ENCODE measurements at regions not wholly inside any gene's neighbourhood (a gene's known extent, or its start where the extent isn't known, plus 50 kb on each side); places are given as distances from the start of the nearest gene placed in this dataset.

DNA sequence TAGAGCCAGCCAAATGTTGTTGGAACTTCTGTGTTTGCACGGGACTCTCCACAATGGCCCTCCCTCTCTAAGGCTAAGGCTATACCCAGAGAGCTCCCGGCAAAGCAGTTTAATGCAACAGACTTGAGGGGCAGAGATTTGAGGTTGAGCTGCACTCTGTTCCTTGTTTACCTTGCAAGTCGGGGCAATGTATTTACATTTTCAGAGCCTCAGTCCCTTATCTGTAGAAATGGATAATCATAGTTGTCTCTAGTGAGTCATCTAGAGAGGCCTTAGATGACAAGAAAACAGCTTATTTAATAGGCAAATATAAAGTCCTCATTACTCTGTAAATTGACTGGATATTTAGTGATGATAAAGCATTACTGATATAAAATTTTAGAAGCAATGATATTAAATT lies 917.7 kb downstream of the MCTP2 start:
- TF ChIP-seq, protein P1, sequence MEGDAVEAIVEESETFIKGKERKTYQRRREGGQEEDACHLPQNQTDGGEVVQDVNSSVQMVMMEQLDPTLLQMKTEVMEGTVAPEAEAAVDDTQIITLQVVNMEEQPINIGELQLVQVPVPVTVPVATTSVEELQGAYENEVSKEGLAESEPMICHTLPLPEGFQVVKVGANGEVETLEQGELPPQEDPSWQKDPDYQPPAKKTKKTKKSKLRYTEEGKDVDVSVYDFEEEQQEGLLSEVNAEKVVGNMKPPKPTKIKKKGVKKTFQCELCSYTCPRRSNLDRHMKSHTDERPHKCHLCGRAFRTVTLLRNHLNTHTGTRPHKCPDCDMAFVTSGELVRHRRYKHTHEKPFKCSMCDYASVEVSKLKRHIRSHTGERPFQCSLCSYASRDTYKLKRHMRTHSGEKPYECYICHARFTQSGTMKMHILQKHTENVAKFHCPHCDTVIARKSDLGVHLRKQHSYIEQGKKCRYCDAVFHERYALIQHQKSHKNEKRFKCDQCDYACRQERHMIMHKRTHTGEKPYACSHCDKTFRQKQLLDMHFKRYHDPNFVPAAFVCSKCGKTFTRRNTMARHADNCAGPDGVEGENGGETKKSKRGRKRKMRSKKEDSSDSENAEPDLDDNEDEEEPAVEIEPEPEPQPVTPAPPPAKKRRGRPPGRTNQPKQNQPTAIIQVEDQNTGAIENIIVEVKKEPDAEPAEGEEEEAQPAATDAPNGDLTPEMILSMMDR (IDR thresholded peaks at IDR 0.05) = no peak
- no peak for TF ChIP-seq POLR2A (IDR thresholded peaks at IDR 0.05)

All from uterus (tissue), 2 donors.